GM18909 (cell line): ENCODE measurements at regions not wholly inside any gene's neighbourhood (a gene's known extent, or its start where the extent isn't known, plus 50 kb on each side); places are given as distances from the start of the nearest gene placed in this dataset.
"Not testable (repeated sequence)": the region's sequence is repeated elsewhere in the genome, so short reads cannot be mapped to it uniquely, and the experiment has no call there.

Experiments
- ATAC-seq: cut with Tn5 transposase; IDR thresholded peaks from one replicate; pipeline ENCODE4 v1.9.1; 2021; ENCODE audit warnings: mild to moderate bottlenecking; ENCODE audit not compliant: unreplicated experiment, poor library complexity

- no peak for ATAC-seq
Measured at GRCh38 chr21:17118638-17119384, 394.0 kb upstream of the CXADR start.

GRCh38 chr21:17119466-17120297 lies 393.2 kb upstream of the CXADR start:
- ATAC-seq = no peak

DNA sequence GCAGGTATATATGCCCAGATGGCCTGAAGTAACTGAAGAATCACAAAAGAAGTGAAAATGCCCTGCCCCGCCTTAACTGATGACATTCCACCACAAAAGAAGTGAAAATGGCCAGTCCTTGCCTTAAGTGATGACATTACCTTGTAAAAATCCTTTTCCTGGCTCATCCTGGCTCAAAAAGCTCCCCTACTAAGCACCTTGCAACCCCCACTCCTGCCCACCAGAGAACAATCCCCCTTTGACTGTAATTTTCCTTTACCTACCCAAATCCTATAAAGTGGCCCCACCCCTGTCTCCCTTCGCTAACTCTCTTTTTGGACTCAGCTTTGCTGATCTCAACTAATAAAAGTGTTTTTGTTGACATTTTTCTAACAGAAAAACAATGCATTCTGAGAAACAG lies 385.4 kb upstream of the CXADR start:
- not testable (repeated sequence) for ATAC-seq

DNA sequence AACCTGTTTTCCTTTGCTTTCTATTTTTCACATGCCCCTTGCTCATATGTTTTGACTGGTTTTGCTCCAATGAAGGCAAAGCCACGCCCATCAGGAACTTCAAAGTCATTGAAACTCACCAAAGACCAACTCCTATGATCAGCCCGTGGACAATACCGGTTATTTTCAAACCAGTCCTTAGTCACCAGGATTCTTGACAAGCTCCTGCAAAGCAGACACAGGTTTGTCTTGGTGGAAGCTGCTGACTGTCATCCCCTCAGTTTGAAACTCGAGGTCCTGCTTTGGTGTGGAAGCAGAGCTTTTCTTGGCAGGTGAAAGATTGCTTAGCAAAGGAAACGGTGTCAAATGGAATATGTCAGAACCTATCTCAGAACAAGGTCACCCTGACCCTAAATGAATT lies 384.7 kb upstream of the CXADR start:
- ATAC-seq = no peak

GRCh38 chr21:17139159-17139558 lies 373.7 kb upstream of the CXADR start:
- not testable (repeated sequence) for ATAC-seq

GRCh38 chr21:17139696-17140095 lies 373.1 kb upstream of the CXADR start:
- no peak for ATAC-seq

GRCh38 chr21:17146426-17146825 lies 366.4 kb upstream of the CXADR start:
- no peak for ATAC-seq

DNA sequence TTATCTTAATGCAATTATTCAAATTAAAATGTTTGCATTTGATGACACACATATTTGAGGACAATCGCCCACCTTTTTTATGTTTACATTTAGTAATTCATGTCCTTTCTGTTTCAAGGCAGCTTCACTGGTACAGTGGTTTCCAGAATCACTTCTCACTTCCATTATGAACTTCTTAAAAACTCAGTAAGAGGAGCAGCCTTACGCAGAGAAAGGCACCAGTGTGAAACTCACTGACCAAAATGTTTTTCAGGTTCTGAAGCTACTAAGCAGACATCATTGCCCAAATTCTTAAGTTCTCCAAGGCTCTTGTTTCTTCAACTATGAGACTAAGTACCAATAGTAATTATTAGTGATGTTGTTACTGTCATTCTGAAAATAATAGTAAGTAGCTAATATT lies 353.1 kb upstream of the CXADR start:
- no peak for ATAC-seq

- ATAC-seq = no peak
Measured at GRCh38 chr21:17185674-17186073, 327.2 kb upstream of the CXADR start.

DNA sequence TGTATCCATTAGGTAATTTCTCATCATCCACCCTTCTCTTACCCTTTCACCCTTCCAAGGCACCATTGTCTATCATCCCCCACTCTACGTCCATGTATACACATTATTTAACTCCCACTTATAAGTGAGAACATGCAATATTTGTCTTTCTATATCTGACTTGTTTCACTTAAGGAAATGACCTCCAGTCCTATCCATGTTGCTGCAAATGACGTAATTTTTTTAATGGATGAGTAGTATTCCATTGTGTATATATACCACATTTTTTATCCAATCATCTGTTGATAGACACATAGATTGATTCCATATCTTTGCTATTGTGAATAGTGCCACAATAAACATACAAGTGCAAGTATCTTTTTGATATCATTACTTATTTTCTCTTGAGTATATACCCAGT lies 322.9 kb upstream of the CXADR start:
- no peak for ATAC-seq

DNA sequence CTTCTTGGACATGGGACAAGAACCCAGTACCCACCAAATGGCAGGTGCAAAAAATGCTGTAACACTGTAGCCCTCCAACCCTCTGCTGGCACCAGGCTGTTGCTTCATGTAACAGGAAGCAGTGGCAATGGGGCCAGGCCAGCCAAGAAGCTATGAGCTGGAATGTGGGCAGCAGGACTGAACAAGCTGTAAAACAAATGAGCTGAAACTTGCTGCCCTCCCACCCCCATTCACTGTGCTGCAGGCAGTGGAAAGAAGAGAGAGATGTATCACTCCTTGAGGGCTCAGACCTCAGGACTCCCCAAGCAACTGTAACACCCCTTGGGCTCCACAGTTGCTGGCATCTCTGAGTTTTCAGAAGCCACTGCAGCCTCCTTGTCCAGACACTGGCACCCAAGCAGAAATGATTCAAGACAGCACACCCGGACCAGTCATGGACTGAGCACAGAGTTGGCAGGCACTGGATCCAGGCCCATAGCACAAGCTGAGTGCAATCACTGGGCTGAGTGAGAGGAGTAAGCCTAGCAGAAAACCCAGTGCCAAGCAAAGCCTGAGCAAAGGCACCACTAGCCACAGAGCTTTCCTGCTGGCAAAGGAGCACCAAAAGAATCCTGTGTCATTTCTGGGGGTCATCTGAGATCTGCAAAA lies 321.4 kb upstream of the CXADR start:
- no peak for ATAC-seq

DNA sequence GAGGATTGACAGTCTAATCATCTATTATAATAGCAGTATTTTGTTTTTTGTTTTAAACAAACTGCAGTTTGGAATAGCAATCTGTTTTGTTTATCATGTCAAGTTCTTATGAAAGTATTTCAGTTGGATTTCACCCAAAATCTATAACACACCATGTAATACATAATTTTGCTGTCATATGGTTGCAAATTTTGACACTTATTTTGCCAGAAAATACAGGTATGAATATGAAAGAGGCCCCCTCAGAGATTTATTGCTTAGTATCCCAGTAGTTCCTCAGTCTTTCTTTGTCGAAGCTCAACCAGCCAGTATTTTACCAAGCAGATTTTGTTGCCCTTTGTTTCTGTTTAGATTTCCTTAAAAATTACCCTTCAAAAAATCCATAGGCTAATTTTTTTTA lies 317.5 kb upstream of the CXADR start:
- no peak for ATAC-seq

GRCh38 chr21:17195976-17196375 lies 316.9 kb upstream of the CXADR start:
- ATAC-seq = no peak

DNA sequence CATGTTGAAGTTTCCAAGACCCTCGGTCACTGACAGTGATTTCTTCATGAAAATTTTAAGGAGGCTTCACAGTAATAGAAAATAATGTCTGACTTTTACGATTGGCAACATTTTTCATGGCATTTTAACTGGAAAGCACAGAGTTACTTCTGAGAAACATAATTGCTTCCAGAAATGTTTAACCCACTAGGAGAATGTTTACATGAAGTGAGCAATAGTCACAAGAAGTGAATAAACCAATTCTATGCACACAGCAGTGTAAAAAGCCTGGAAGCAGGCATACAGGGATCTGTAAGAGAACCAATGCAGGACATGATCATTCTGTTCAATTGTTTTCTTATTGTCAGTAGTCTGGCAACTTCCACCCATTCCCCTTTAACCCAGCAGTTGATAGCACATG lies 316.2 kb upstream of the CXADR start:
- ATAC-seq = no peak

DNA sequence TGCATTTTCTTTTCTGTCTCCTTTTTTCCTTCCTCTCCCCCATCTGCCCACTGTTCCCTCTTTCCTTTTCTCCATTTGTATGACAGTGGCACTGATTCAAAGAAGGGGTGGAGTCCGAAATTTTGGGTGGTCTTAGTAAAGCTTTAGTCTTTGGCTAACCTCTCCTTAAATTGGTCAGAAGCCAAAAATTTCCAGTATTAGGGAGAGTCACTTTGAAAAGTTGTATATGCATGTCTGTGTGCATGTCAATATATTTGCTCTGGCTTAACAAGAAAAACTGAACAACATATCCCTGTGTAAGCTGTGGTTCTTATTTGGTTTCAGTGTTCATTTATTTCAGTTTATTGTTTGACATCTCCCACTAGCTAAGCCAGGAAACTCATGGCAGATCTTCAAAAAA lies 314.8 kb upstream of the CXADR start:
- ATAC-seq = no peak

GRCh38 chr21:17200250-17200649 lies 312.6 kb upstream of the CXADR start:
- no peak for ATAC-seq

DNA sequence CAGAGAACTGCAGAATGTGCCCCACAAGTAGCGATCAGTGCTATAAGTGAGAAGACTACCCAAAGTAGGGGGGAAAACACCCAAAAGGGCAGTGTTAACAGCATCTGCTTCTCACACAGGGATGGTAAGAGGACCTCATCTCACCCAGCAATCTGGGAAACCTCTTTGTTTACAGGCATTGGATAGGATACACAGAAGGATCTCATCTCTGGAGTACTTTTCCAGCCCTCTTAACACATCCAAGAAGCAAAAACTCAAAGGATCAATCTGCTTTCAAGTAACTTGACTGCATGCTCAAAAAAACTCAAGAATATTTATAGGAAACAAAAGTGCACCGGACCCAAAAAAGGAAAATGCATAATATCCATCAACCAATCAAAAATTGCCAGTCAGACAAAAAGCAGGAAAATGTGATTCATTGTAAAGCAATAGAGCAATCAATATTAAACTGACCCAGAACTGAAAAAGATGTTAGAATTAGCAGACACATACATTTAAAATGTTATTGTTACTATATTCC lies 311.0 kb upstream of the CXADR start:
- no peak for ATAC-seq

GRCh38 chr21:17214801-17215200 lies 298.0 kb upstream of the CXADR start:
- ATAC-seq = no peak

- not testable (repeated sequence) for ATAC-seq
Measured at GRCh38 chr21:17219050-17219449, 293.8 kb upstream of the CXADR start.

DNA sequence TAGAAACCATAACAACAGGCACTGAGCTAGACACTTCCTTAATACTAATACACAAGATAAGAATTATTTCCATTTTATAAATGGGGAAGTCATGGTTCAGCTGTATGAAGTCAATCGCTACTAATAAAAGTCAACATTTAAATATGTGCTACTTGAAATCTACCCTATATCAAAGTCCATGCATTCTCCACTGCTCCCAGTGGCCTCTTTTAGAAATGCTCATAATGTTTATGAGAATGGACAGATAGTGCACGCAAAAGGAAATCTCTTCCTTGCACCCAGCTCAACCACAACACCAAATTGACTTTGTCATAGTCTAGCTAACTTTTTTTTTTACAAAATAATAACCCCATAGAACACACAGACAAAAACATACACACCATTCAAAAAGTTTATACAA lies 281.7 kb upstream of the CXADR start:
- no peak for ATAC-seq

DNA sequence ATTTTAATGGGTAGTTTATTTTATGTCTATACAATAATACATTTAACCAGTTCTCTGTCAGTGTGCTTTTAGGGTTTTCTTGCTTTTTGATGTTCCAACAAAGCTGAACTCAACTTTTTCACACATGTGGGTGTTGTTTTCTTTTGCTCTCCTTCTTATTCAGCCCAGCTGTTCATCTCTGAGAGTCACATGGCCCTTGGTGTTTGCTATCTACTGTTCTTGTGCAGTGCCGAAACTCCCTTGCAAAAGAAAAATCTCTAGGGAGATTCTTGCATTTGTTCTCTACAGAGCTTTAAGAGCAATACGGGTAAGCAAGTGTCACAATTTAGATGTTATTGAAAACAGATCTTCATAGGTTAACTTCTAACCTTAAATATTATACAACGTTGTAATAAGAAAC lies 281.1 kb upstream of the CXADR start:
- no peak for ATAC-seq
